Raji (cell line): ENCODE measurements at regions not wholly inside any gene's neighbourhood (a gene's known extent, or its start where the extent isn't known, plus 50 kb on each side); places are given as distances from the start of the nearest gene placed in this dataset.

Experiments used
- POLR2A ChIP-seq: IDR thresholded peaks from 2 replicates; pipeline ENCODE4 v1.6.1; 2011; ENCODE audit warnings: low read depth, low read length, control low read depth; ENCODE audit not compliant: insufficient read depth

- no peak for TF ChIP-seq POLR2A
These were observed 158.1 kb downstream of the BCOR start for GRCh38 chrX:39939678-39940077.

DNA sequence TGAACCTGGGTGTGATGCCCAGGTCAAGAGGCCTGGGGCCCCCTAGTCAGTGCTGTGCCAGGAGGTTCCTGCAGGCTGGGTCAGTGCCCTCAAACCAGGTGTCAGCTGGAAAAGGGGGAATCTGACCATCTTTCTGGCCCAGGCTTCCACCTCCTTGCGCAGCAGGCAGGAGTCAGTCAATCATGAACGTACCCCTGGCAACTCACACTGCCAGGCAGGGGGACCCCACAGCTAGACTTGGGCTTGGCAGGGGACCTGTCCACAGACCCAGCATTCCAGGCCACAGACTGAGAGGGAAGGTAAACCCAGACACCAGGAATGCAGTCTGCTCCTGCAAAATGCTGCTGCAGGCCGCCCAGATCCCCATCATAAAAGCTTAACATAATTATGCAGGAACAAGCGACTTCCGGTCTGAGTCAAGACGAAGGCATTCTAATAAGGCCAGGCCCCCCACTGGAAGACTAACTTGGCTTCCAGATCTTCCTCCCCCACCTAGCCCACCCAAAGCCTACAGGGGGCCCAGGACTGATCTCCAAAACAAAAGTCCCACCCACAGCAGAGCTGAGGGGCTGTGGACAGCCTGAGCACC, 156.3 kb downstream of the BCOR start:
- TF ChIP-seq POLR2A, result no peak

- TF ChIP-seq POLR2A, result no peak
These were observed 153.3 kb downstream of the BCOR start for GRCh38 chrX:39944416-39944815.

DNA sequence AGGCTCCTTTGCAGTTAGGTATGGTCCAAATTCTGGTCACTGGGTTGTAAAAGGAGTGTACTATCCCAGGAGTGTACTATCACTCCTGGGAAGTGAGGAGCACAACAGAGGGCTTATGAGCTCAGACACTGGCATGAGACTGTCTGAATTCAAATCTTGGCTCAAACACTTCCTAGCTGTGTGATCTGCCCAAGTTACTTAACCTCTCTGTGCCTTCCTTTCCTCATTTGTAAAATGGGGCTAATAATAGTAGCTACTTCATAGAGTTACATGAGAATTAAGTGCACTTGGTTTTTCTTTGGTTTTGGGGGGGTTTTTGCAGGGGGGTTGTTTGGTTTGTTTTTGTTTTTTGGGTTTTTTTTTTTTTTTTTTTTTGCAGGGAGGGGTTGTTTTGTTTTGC, 152.0 kb downstream of the BCOR start:
- TF ChIP-seq POLR2A, result no peak

GRCh38 chrX:39946822-39947221, 150.9 kb downstream of the BCOR start:
- TF ChIP-seq POLR2A, result no peak

DNA sequence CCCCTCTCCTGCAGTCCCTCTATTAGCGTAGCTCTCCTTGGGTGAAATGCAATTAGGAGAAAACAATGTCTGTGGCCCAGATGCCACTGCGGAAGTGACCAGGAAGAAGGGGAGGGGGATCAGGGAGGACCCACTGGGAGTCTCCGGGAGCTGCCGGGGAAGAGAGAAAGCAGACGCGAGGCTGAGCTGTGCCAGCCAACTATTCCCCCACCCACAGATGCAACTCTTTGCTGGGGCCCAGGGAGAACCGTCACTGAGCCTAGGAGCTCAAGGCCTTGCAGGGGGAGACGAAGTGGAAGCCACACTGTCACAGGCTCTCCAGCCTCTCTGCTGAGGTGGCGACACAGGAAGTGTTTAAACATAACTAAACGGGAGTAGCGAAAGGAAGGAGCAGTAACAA, 149.2 kb downstream of the BCOR start:
- no peak for TF ChIP-seq POLR2A

DNA sequence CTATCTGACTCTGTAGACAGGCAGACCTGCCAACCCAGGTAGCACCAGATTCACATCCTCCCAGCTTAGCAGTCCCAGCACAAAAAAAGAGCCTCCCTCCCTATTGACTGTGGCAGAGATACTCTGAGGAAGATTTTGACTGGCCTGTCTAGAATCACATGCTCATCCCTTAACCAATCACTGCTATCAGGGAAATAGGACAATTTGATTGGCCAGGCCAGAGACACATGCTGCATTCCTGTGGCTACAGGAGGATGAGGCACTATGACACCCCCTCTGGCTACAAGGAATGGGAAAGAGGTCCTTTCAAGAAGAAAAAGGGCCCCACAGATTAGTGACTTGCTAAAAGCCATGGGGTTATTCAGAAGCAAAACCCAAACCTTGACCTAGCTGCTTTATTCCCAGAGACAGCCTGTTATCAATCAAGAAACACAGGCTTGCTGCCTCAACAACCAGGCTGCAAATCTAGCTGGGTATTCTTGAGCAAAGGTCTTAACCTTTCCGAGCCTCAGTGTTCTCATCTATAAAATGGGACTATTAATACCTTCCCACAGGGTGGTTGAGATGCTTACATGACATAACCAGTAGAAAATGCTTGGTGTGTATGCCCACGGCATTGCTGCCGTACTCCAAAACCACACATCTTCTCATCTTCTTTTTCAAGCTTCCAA, 147.6 kb downstream of the BCOR start:
- TF ChIP-seq POLR2A, result no peak

DNA sequence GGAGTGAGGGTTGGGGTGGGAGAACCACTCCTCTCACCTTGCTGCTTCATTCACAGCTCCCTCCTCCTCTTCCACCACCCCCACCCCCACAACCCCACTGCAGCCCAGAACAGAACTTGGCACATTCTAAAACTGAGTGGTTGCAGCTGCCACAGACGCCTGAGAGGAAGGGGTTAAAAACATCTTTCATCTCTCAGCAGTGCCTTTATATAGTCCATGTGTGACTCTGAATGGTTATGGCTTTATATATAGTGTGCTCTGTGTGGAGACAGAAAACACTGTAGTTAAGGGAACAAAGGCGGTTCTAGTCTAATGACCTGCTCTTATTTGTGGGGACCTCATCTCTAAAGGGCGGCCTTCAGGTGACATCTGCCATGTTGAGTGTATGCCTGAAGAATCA, 144.8 kb downstream of the BCOR start:
- no peak for TF ChIP-seq POLR2A

DNA sequence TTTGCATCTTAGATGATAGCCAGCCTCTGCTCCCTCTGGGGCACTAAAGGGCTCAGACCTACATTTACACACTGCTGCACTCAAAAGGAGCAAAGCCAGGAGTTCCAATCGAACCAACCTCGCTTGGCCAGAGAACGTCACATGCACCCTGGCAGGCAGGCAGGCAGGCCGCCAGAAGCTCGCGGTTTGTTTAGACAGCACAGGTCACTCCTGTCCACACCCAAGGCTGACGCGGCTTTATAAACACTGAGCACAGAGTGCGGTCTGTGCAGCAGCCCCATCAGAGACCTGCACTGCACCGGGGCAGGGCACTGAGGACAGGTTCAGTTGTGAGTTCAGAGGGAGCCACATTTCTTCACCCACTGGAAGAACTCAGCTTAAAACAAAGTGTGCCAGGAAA, 143.9 kb downstream of the BCOR start:
- no peak for TF ChIP-seq POLR2A

- no peak for TF ChIP-seq POLR2A
These were observed 142.9 kb downstream of the BCOR start for GRCh38 chrX:39954851-39955250.

DNA sequence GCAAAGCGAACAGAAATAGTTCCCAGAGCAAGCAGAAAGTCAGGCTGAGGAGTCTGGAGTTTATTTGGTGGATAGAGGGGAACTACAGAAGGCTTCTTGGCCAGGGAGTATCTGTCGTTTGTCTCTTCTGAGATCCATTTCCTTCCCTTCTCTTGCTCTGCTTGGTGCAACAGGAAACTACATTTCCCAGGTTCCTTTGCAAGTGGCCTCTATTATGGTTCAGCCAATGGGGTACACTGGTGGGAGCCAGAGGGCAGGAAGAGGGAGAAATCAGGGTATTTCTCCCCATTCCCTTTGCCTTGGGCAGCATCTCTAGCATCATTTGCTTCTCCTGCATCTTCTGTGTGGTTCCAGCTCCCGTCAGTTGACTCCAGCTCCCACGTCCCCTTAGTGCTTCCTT, 142.1 kb downstream of the BCOR start:
- no peak for TF ChIP-seq POLR2A

DNA sequence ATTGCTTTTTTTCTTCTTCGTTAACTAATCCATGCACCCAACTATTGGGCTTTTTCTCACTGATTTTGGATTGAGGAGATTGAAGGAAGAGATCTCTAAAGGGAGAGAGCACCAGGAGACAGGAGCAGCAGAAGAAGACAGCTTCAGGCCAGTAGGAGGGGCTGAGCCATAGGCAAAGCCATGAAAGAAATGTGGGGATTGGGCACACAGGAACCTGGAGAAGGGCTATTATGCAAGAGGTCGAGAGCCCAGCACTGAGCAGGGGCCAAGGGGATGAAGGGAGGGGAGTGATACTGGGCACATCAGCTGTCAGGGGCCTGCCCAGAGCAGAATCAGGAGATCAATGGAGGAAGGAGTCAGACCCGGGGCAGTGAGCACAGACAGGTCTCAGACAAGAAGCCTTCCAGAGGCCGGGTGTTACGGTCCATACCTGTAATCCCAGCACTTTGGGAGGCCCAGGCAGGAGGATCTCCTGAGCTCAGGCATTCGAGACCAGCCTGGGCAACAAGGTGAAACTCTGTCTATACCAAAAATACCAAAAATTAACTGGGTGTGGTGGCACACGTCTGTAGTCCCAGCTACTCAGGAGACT, 140.9 kb downstream of the BCOR start:
- no peak for TF ChIP-seq POLR2A

GRCh38 chrX:39957816-39958566, 139.8 kb downstream of the BCOR start:
- no peak for TF ChIP-seq POLR2A

GRCh38 chrX:39958850-39959249, 138.9 kb downstream of the BCOR start:
- TF ChIP-seq POLR2A, result no peak

DNA sequence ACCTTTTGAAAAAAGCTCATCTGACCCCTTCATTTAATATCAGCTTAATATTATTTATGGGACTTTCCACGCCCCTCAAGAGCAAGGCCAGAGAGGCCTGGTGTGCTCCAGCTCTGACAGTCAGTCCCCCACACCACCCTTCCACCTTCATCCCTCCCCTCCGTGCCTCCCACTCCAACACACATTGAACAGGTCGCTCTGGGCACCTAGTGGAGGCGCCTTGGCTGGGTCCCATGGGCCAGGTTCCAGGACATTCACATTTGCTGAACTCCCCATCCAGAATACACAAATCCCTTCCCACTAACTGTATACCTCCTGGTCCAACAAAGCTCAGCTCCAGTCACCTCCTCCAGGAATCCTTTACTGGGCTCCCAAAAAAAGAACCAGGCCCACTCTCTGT, 137.5 kb downstream of the BCOR start:
- no peak for TF ChIP-seq POLR2A

GRCh38 chrX:39961441-39961840, 136.3 kb downstream of the BCOR start:
- TF ChIP-seq POLR2A, result no peak
